Memory B cell (primary cell): ENCODE measurements at regions not wholly inside any gene's neighbourhood (a gene's known extent, or its start where the extent isn't known, plus 50 kb on each side); places are given as distances from the start of the nearest gene placed in this dataset.
A peak's percentile ranks its signal among the peaks of the same experiment; 100 is the strongest.

Experiments used
- ATAC-seq: fragments of 150-1000 bp; cut with Tn5 transposase; 2 replicates; pipeline ENCODE4 v1.10.0; 2021; ENCODE audit warnings: low read depth, mild to moderate bottlenecking, moderate library complexity
- DNase-seq, 2 donors: peaks; one replicate each; pipeline ENCODE4 v3.0.0; 2022; ENCODE audit warnings: low spot score in 2 of 2
- H3K27ac Mint-ChIP-seq: one replicate; pipeline ENCODE4 v1.8.0; 2022; ENCODE audit warnings: mild to moderate bottlenecking, moderate library complexity, mixed read lengths
- H3K27me3 Mint-ChIP-seq: one replicate; pipeline ENCODE4 v1.8.0; 2022; ENCODE audit warnings: mixed read lengths
- H3K36me3 Mint-ChIP-seq: one replicate; pipeline ENCODE4 v1.8.0; 2022; ENCODE audit warnings: mild to moderate bottlenecking, mixed read lengths
- H3K4me1 Mint-ChIP-seq: one replicate; pipeline ENCODE4 v1.8.0; 2022; ENCODE audit warnings: mixed read lengths
- H3K4me3 Mint-ChIP-seq: one replicate; pipeline ENCODE4 v1.8.0; 2022; ENCODE audit warnings: mild to moderate bottlenecking, moderate library complexity, mixed read lengths
- H3K9me3 Mint-ChIP-seq: one replicate; pipeline ENCODE4 v1.8.0; 2022; ENCODE audit warnings: mixed read lengths

DNA sequence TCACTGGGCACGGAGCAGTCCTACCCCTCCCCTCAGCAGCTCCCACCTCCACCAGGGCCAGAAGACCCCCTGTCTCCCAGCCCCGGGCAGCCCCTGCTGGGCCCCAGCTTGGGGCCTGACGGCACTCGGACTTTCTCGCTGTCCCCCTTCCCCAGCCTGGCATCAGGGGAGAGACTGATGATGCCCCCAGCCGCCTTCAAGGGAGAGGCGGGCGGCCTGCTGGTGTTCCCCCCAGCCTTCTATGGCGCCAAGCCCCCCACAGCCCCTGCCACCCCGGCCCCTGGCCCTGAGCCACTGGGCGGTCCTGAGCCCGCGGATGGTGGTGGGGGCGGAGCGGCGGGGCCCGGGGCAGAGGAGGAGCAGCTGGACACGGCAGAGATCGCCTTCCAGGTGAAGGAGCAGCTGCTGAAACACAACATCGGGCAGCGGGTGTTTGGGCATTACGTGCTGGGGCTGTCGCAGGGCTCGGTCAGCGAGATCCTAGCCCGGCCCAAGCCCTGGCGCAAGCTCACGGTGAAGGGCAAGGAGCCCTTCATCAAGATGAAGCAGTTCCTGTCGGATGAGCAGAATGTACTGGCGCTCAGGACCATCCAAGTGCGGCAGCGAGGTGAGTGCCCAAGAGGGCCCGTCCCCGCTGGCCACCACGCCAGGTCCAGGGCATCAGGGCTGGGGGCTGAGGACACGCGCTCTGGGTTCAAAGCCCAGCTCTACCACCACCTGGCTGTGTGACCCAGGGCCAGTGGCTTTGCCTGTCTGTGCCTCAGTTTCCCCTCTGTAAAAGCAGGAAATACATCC, 58.6 kb downstream of the PHETA1 start:
- H3K27ac Mint-ChIP-seq: no peak overlapping the region

DNA sequence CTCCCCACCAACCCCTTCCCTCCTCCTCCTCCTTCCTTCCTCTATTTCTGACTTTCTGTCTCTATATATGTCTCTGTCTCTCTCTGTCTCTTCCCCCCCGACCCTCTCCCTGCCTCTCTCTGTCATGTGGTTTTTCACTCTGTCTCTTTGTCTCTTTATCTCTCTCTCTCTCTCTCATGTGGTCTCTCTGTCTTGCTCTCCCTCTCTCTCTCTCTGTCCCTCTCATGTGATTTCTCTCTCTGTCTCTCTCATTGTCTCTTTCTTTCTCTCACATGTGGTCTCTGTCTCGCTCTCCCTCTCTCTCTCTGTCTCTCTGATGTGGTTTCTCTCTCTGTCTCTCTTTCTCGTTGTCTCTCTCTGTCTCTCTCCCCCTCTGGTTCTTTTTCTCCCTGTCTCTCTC, 59.3 kb downstream of the PHETA1 start:
- Mint-ChIP-seq H3K36me3 (peaks cover 8% of the 10 kb centered on the region), H3K4me3 (no peak overlapping the region), H3K27me3 (peaks cover 4% of the 10 kb centered on the region), H3K4me1 (peaks cover 4% of the 10 kb centered on the region), H3K9me3 (peaks cover 9% of the 10 kb centered on the region), H3K27ac (no peak overlapping the region)
- DNase-seq (no peak), ATAC-seq (no peak)

More for the DNA sequence above, 58.6 kb downstream of the PHETA1 start:
- no peak for DNase-seq
- ATAC-seq: no peak
- Mint-ChIP-seq H3K4me3 (no peak overlapping the region), H3K27me3 (peaks cover 4% of the 10 kb centered on the region), H3K4me1 (peaks cover 4% of the 10 kb centered on the region), H3K36me3 (peaks cover 7% of the 10 kb centered on the region), H3K9me3 (peaks cover 5% of the 10 kb centered on the region)

DNA sequence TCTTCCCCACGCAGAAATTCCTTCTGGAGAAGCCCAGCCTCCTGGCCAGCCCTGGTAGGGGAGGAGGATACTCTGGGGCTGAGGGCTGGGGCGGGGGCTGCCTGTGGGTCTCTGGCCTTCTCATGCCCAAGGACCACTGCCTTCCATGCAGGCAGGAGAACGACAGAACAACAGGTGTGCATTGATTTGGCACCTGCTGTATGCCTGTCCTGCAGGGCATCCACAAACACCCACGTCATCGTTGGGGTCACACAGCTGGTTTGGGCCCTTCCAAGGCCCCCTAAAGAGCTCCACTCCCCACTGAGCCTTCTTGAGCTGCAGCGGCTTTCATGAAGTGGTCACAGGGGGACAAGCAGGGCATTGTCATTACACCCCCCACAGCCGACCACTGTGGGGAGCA, 60.4 kb downstream of the PHETA1 start:
- peaks cover 4% of the 10 kb centered on the region for H3K4me1 Mint-ChIP-seq
- H3K36me3 Mint-ChIP-seq: peaks cover 8% of the 10 kb centered on the region
- no peak overlapping the region for H3K4me3 Mint-ChIP-seq
- H3K9me3 Mint-ChIP-seq: peaks cover 10% of the 10 kb centered on the region
- H3K27me3 Mint-ChIP-seq: peaks cover 4% of the 10 kb centered on the region
- ATAC-seq: no peak
- DNase-seq: no peak
- H3K27ac Mint-ChIP-seq: no peak overlapping the region

DNA sequence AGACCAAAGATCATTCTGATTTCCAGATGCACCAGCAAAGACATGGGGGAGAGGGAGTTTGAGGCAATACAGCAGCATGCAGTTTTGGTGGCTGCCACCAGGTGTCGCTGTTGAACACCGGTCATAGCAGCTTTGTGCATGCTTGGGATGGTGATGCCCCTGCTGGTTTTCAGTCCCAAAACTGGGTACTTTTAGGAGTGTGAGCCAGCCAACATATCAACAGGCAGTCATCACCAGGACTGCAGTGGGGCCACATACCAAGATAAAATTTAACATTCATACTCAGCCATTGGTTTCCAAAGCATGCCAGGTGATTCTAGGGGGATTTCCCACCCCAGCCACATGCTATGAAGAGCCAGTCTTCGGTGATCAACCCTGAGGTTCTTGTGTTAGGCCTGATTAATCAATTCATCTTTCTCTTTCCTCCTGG, 64.2 kb downstream of the PHETA1 start:
- H3K36me3 Mint-ChIP-seq: peaks cover 6% of the 10 kb centered on the region
- H3K9me3 Mint-ChIP-seq: peaks cover 10% of the 10 kb centered on the region
- DNase-seq (peak; percentile 42 to 51), ATAC-seq (no peak)
- peaks cover 2% of the 10 kb centered on the region for H3K27me3 Mint-ChIP-seq
- H3K4me1 Mint-ChIP-seq: peaks cover 2% of the 10 kb centered on the region
- H3K27ac Mint-ChIP-seq: no peak overlapping the region
- H3K4me3 Mint-ChIP-seq: no peak overlapping the region

DNA sequence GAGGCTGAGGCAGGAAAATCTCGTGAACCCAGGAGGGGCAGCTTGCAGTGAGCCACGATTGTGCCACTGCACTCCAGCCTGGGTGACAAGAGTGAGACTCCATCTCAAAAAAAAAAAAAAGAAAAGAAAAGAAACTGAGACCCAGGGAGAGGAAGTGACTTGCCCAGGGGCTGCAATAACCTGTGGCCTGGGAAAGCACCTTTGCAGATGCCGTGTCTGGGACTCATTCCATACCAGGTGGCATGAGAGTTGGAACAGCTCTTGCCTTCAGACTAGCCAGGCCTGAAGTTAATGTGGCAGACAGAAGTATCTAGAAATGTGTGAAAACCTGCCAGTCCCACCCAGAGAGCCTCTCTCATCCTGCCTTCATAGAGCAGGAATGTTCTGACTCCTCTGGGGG, 65.4 kb downstream of the PHETA1 start:
- ATAC-seq: peak; percentile 42
- H3K27me3 Mint-ChIP-seq: no peaks in the 10 kb centered on the region
- no peak for DNase-seq
- H3K4me1 Mint-ChIP-seq: no peaks in the 10 kb centered on the region
- H3K9me3 Mint-ChIP-seq: peaks cover 9% of the 10 kb centered on the region
- H3K27ac Mint-ChIP-seq: no peak overlapping the region
- H3K36me3 Mint-ChIP-seq: peaks cover 4% of the 10 kb centered on the region
- no peak overlapping the region for H3K4me3 Mint-ChIP-seq

DNA sequence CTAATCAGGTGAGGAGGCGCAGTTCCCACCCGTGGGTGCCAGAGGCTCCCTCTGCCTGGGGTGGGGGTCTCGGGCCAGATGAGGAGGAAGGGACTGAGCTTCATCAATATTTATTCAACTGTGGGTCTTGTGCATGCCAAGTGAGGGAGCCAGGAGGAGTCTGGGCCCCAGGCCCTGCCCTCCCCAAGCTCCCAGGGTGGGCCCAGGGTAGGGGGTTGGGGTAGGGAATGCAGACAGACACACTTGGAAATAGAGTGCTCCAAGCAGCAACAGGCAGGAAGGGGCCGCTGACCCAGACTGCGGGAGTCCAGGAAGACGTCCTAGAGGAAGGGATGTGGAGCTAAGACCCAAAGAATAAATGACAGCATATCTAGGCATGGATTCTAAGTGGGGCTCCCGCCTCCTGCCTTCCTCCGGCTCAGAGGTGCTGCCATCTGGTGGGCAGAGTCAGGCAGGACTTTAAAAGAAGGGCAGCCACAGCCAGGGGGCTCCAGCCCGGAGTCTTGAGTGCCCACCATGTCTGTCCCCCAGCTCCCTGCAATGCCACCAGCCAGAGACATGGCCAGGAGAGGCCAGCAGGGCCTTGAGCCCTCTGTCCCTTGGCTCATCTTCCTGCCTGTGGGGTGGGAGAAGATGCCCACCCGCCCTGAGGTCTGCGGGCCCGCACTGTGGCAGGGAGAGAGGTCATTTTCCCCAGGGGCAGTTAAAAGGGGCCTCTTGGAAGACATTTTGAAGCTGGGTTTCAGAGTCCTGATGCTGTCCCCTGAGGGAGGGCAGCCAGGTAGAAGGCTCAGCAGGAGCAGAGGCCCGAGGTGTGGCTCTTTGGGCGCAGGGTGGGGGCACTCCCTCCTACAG, 70.1 kb downstream of the PHETA1 start:
- H3K27ac Mint-ChIP-seq: no peak overlapping the region
- H3K36me3 Mint-ChIP-seq: peaks cover 3% of the 10 kb centered on the region
- peaks cover 10% of the 10 kb centered on the region for H3K27me3 Mint-ChIP-seq
- H3K9me3 Mint-ChIP-seq: peaks cover 3% of the 10 kb centered on the region
- DNase-seq (peak; percentile 32 to 62), ATAC-seq (peak; percentile 67)
- no peaks in the 10 kb centered on the region for H3K4me1 Mint-ChIP-seq
- no peak overlapping the region for H3K4me3 Mint-ChIP-seq

DNA sequence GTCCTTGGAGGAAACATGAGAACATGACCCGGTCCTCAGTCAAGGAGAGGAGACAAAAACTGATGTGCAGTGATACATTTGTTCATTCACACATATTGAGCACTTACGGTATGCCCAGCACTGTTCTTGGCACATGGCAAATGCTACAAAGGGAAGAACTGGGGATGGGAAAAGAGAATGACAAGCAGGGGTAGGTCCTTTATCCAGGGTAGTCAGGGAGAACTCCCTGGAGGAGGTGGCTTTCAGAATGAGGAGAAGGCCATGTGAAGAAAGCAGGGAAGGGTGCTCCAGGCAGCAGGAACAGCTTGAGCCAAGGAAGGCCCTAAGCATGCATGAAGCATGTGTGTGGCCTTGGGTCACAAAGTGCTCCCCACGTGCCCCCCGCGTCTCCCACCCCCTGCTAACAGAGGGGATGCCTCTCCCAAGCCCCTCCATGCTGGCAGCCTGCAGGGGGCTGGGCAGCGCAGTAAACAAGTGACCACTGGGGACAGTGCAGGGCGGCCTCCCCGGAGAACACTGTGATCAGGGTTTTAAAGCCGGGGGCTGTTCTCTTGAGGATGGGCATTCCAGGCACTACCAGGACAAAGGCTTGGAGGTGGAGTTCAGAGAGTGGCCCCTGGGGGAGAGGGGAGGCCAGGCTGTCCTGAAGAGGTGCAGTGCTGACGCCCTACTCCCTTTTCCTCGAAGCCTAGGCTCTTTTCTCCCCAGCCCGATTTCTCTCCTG, 71.0 kb downstream of the PHETA1 start:
- Mint-ChIP-seq H3K27ac (no peak overlapping the region), H3K27me3 (peaks cover 10% of the 10 kb centered on the region), H3K9me3 (peaks cover 3% of the 10 kb centered on the region), H3K4me3 (no peak overlapping the region), H3K4me1 (no peaks in the 10 kb centered on the region), H3K36me3 (peaks cover 3% of the 10 kb centered on the region)
- no peak for DNase-seq
- ATAC-seq: no peak

DNA sequence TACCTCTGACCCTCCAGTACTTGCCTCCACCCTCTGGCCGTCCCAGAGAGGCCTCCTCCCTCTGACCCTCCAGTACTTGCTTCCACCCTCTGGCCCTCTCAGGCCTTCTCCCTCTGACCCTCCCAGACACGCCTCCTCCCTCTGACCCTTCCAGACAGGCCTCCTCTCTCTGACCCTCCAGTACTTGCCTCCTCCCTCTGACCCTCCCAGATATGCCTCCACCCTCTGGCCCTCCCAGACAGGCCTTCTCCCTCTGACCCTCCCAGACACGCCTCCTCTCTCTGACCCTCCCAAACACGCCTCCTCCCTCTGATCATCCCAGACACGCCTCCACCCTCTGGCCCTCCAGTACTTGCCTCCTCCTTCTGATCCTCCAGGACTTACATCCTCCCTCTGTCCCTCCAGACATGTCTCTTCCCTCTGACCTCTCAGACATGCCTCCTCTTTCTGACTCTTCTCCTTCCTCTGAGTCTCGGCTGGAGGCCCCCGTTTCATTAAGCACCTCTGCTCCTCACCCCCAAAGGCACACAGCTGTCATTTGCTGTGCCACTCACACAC, 71.9 kb downstream of the PHETA1 start:
- peaks cover 3% of the 10 kb centered on the region for H3K9me3 Mint-ChIP-seq
- peaks cover 12% of the 10 kb centered on the region for H3K27me3 Mint-ChIP-seq
- DNase-seq: no peak
- no peaks in the 10 kb centered on the region for H3K4me1 Mint-ChIP-seq
- H3K27ac Mint-ChIP-seq: no peak overlapping the region
- no peak for ATAC-seq
- H3K4me3 Mint-ChIP-seq: no peak overlapping the region
- peaks cover 3% of the 10 kb centered on the region for H3K36me3 Mint-ChIP-seq

DNA sequence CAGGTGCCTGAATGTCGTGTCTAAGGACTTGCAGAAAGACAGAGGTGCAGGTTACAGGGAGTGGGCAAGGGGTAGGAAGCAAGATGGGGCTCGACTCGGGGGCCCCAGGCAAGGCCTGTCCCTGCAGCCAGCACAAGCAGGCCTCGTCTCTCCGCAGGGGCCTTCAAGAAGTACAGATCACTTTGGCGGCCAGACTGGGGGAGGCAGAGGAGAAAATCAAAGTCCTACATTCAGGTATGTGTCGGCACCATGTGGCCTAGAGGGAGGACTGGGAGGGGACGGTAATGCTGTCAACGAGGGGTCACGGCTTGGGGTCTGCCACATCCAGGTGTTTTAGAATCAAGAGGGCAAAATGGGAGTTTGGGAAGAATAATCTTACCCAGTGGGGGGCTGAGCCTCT, 73.7 kb downstream of the PHETA1 start:
- Mint-ChIP-seq H3K9me3 (peaks cover 3% of the 10 kb centered on the region), H3K4me1 (no peaks in the 10 kb centered on the region), H3K36me3 (peaks cover 3% of the 10 kb centered on the region), H3K4me3 (no peak overlapping the region), H3K27ac (no peak overlapping the region), H3K27me3 (peaks cover 12% of the 10 kb centered on the region)
- DNase-seq (no peak), ATAC-seq (no peak)

DNA sequence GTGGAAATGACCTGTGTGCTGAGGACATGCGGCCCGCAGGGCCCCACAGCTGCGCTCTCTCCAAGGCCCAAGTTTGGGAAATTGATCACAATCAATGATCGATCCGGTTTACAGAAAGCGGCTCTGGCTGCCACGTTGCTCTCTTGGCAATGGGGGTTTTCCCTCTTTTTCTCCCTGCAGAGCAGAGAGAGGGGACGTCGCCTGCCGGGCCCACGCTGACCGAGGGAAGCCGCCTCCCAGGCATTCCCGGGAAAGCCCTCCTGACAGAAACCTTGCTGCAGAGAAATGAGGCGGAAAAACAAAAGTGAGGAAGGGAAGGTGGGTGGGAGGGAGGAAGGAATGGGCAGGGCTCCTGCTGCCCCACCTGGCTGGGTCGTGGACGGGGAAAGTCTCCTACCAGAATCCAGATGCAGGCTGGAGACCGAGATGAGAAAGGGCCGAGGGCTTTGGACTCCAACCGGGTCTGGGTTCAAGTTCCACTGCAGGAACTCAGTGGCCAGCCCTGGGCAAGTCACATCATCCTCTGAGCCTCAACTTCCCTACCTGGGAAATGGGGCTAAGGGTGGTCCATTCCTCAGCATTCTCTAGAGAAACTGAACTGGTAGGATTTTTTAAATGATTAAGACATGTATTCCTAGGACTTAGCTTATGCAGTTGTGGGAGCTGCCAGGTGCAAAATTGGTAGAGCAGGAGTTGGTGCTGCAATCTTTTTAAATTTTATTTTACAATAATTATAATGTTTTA, 75.5 kb downstream of the PHETA1 start:
- H3K4me1 Mint-ChIP-seq: no peaks in the 10 kb centered on the region
- H3K27me3 Mint-ChIP-seq: peaks cover 12% of the 10 kb centered on the region
- peaks cover 3% of the 10 kb centered on the region for H3K9me3 Mint-ChIP-seq
- DNase-seq: no peak
- peaks cover 3% of the 10 kb centered on the region for H3K36me3 Mint-ChIP-seq
- no peak overlapping the region for H3K27ac Mint-ChIP-seq
- ATAC-seq: no peak
- H3K4me3 Mint-ChIP-seq: no peak overlapping the region

DNA sequence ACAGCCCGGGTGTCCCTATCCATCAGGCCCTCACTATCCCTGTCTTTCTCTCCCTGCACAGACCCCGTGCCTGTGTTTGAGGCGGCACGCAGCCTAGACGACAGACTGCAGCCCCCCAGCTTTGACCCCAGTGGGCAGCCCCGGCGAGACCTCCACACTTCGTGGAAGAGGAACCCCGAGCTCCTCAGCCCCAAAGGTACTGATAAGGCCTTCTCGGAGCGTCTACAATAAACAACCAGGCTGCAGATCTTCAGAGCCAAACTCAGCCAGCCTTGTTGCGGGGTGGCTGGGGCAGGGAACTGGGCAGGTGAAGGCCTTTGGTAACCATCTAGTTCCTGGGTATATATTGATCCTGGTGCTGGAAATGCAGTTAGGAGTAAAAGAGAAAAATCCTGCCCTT, 77.5 kb downstream of the PHETA1 start:
- no peaks in the 10 kb centered on the region for H3K36me3 Mint-ChIP-seq
- peaks cover 2% of the 10 kb centered on the region for H3K27me3 Mint-ChIP-seq
- no peak overlapping the region for H3K4me3 Mint-ChIP-seq
- no peak for ATAC-seq
- no peaks in the 10 kb centered on the region for H3K4me1 Mint-ChIP-seq
- no peak overlapping the region for H3K27ac Mint-ChIP-seq
- no peaks in the 10 kb centered on the region for H3K9me3 Mint-ChIP-seq
- no peak for DNase-seq

DNA sequence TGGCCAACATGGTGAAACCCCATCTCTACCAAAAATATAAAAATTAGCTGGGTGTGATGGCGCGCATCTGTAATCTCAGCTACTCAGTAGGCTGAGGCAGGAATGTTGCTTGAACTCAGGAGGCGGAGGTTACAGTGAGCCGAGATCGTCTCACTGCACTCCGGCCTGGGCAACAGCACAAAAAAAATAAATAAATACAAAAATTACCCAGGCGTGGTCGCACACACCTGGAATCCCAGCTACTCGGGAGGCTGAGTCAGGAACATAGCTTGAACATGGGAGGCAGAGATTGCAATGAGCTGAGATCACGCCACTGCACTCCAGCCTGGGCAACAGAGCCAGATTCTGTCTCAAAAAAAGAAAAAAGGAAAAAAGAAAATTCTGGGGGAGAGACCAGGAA, 80.1 kb downstream of the PHETA1 start:
- DNase-seq (no peak), ATAC-seq (no peak)
- Mint-ChIP-seq H3K4me3 (no peak overlapping the region), H3K27ac (no peak overlapping the region), H3K4me1 (no peaks in the 10 kb centered on the region), H3K9me3 (no peaks in the 10 kb centered on the region), H3K27me3 (peaks cover 3% of the 10 kb centered on the region), H3K36me3 (no peaks in the 10 kb centered on the region)

DNA sequence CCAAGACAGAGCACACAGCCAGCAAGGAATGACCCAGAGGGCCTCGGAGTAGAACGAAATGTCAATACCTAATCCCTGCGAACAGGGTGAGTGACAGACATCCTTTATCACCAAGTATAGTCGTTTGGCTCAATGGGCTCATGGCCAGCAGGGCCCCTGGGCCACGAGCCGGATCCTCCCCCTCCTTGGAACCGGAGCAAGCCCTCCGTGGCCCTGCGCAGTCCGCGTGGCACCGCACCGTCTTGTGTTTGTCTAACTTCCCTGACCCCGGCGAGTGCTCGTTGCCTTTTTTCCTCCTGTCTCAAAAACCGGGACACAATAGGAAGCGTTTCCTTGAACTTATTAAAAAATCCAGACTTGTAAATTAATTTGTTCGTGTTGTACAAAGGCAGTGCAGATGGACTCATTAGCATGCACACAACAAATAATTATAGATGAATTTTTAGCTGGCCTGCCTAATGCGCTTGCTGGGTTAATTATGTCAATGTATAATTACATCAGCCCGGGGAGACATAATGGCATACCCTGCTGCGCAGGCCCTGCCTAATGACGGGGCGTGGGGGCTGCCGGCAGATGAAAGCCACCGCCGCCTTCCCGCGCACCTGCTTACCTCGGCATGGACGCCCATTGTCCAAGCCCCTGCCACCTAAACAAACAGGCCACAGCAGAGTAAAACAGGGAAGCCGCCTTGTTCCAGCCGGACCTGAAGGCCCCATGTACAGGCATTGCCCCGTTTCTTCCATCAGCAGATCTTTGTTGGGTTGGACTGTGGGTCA, 81.6 kb downstream of the PHETA1 start:
- DNase-seq: no peak
- Mint-ChIP-seq H3K27ac (no peak overlapping the region), H3K9me3 (no peaks in the 10 kb centered on the region), H3K4me1 (no peaks in the 10 kb centered on the region), H3K36me3 (no peaks in the 10 kb centered on the region), H3K4me3 (no peak overlapping the region), H3K27me3 (peaks cover 2% of the 10 kb centered on the region)
- ATAC-seq: no peak
